H1 (cell line): ENCODE measurements at regions not wholly inside any gene's neighbourhood (a gene's known extent, or its start where the extent isn't known, plus 50 kb on each side); places are given as distances from the start of the nearest gene placed in this dataset.

Experiments used
- CTCF ChIA-PET: fragments of 300-600 bp; sonication (Branson Sonifier 250); formaldehyde crosslinking; loops from one replicate; lab custom pipeline; 2021; ENCODE audit not compliant: partially characterized antibody; lab: Charles Lee
- POLR2A ChIA-PET: fragments of 300-600 bp; sonication (Branson Sonifier 250); formaldehyde crosslinking; loops from one replicate; lab custom pipeline; 2021; ENCODE audit warnings: inconsistent platforms; ENCODE audit not compliant: partially characterized antibody; lab: Charles Lee
- DNase-seq, 2 experiments: peaks; one replicate each; pipeline versions ENCODE4 v3.0.0 to v3.0.0-alpha.2; 2010 to 2022; ENCODE audit warnings: low spot score in 2 of 2, low read depth in 1 of 2, mixed read lengths in 1 of 2
- FAIRE-seq: peaks from 2 replicates; lab custom pipeline; 2011; peaks lifted over from hg19 to GRCh38; lab: Jason Lieb, UNC
- H2AFZ ChIP-seq: 2 replicates; pipeline ENCODE4 v1.8.1; 2012; ENCODE audit warnings: low read length, inconsistent platforms
- H2AK5ac ChIP-seq: 2 replicates; pipeline ENCODE4 v1.6.1; 2013; ENCODE audit warnings: low read depth, low read length
- H2BK120ac ChIP-seq: replicated peaks from 2 replicates; pipeline ENCODE3; 2013; ENCODE audit warnings: low read depth, low read length, inconsistent platforms
- H2BK12ac ChIP-seq: 2 replicates; pipeline ENCODE4 v1.6.1; 2013; ENCODE audit warnings: low read depth, low read length
- H2BK15ac ChIP-seq: 2 replicates; pipeline ENCODE4 v1.6.1; 2013; ENCODE audit warnings: low read length
- H2BK20ac ChIP-seq: 2 replicates; pipeline ENCODE4 v1.6.1; 2013; ENCODE audit warnings: low read length
- H2BK5ac ChIP-seq: 2 replicates; pipeline ENCODE4 v1.6.1; 2013; ENCODE audit warnings: low read depth, low read length
- H3K14ac ChIP-seq: 2 replicates; pipeline ENCODE4 v1.6.1; 2013; ENCODE audit warnings: inconsistent platforms; ENCODE audit not compliant: insufficient read length
- H3K18ac ChIP-seq: 2 replicates; pipeline ENCODE4 v1.6.1; 2013; ENCODE audit warnings: low read length; ENCODE audit errors: extremely low read depth
- H3K23ac ChIP-seq: 2 replicates; pipeline ENCODE4 v1.6.1; 2013; ENCODE audit warnings: inconsistent platforms; ENCODE audit not compliant: insufficient read length
- H3K23me2 ChIP-seq: 2 replicates; pipeline ENCODE4 v1.6.1; 2013; ENCODE audit warnings: low read depth, low read length
- H3K27ac ChIP-seq: 2 replicates; pipeline ENCODE4 v1.6.1; 2011; ENCODE audit warnings: low read depth, low read length, inconsistent platforms
- H3K27me3 ChIP-seq, 4 experiments: replicated peaks in 1 of 4; 1 replicate in 1 of 4; 2 replicates in 3 of 4; pipeline versions ENCODE4 v1.6.1 to v1.8.1; 2011 to 2013; ENCODE audit warnings: low read length in 3 of 4, mild to moderate bottlenecking in 3 of 4, inconsistent platforms in 2 of 4, mixed read lengths in 2 of 4, moderate library complexity in 1 of 4; ENCODE audit not compliant: control insufficient read depth in 3 of 4, insufficient read depth in 3 of 4; ENCODE audit errors: extremely low read depth in 1 of 4
- H3K36me3 ChIP-seq, 4 experiments: 2 replicates each; pipeline versions ENCODE4 v1.6.1 to v1.8.1; 2011 to 2013; ENCODE audit warnings: mild to moderate bottlenecking in 4 of 4, low read length in 3 of 4, moderate library complexity in 2 of 4, control low read depth in 1 of 4, inconsistent platforms in 1 of 4; ENCODE audit not compliant: insufficient read depth in 4 of 4, control insufficient read depth in 2 of 4
- H3K4ac ChIP-seq: replicated peaks from 2 replicates; pipeline ENCODE3; 2013; ENCODE audit warnings: low read length, low read depth, mixed read lengths, inconsistent platforms; ENCODE audit not compliant: insufficient read length
- H3K4me1 ChIP-seq, 4 experiments: replicated peaks in 1 of 4; 1 replicate in 1 of 4; 2 replicates in 3 of 4; pipeline versions ENCODE4 v1.6.1 to v1.8.1; 2011 to 2013; ENCODE audit warnings: low read length in 3 of 4, inconsistent platforms in 2 of 4, mixed read lengths in 1 of 4; ENCODE audit not compliant: insufficient read depth in 4 of 4, control insufficient read depth in 3 of 4
- H3K4me2 ChIP-seq, 2 experiments: 2 replicates each; pipeline versions ENCODE4 v1.6.1 to v1.8.1; 2011 to 2013; ENCODE audit warnings: low read depth in 2 of 2, low read length in 2 of 2, control low read depth in 1 of 2, inconsistent platforms in 1 of 2, mild to moderate bottlenecking in 1 of 2; ENCODE audit not compliant: insufficient read depth in 1 of 2
- H3K4me3 ChIP-seq, 4 experiments: fragments of 200-600, 300-600 bp in 1 of 4; sonication (generic), shearing (Covaris generic), sonication (Bioruptor Twin) in 1 of 4; 2 replicates each; pipeline versions ENCODE4 v1.5.1 to v1.8.1; 2011 to 2016; ENCODE audit warnings: low read length in 4 of 4, low read depth in 3 of 4, control low read depth in 2 of 4, inconsistent platforms in 2 of 4, mild to moderate bottlenecking in 2 of 4, mixed read lengths in 1 of 4, moderate library complexity in 1 of 4; ENCODE audit not compliant: insufficient read depth in 2 of 4; ENCODE audit errors: extremely low read depth in 1 of 4
- H3K56ac ChIP-seq: replicated peaks from 2 replicates; pipeline ENCODE3; 2013; ENCODE audit warnings: low read depth, mild to moderate bottlenecking, mixed read lengths, low read length, inconsistent platforms; ENCODE audit not compliant: insufficient read length
- H3K79me1 ChIP-seq: 2 replicates; pipeline ENCODE4 v1.6.1; 2013; ENCODE audit warnings: low read depth, low read length, control low read depth
- H3K79me2 ChIP-seq, 2 experiments: 2 replicates each; pipeline versions ENCODE4 v1.6.1 to v1.8.1; 2012 to 2013; ENCODE audit warnings: low read length in 2 of 2, mild to moderate bottlenecking in 2 of 2, inconsistent platforms in 1 of 2; ENCODE audit not compliant: insufficient read depth in 2 of 2, control insufficient read depth in 1 of 2
- H3K9ac ChIP-seq, 4 experiments: replicated peaks in 1 of 4; 1 replicate in 1 of 4; 2 replicates in 3 of 4; pipeline versions ENCODE4 v1.6.1 to v1.8.1; 2011 to 2013; ENCODE audit warnings: low read depth in 3 of 4, low read length in 3 of 4, control low read depth in 2 of 4, mild to moderate bottlenecking in 2 of 4, moderate library complexity in 2 of 4, inconsistent platforms in 1 of 4; ENCODE audit errors: extremely low read depth in 1 of 4
- H3K9me3 ChIP-seq, 2 experiments: 2 replicates each; pipeline versions ENCODE4 v1.6.1 to v1.8.1; 2012 to 2013; ENCODE audit warnings: mild to moderate bottlenecking in 2 of 2, moderate library complexity in 2 of 2, control low read depth in 1 of 2, inconsistent platforms in 1 of 2, low read depth in 1 of 2, low read length in 1 of 2, mixed read lengths in 1 of 2; ENCODE audit not compliant: insufficient read depth in 2 of 2
- H4K20me1 ChIP-seq, 2 experiments: replicated peaks in 1 of 2; 2 replicates each; pipeline versions ENCODE3 to v1.8.1; 2011 to 2013; ENCODE audit warnings: inconsistent platforms in 2 of 2, low read length in 2 of 2, mild to moderate bottlenecking in 1 of 2; ENCODE audit not compliant: insufficient read depth in 2 of 2, control insufficient read depth in 1 of 2
- H4K5ac ChIP-seq: 2 replicates; pipeline ENCODE4 v1.6.1; 2013; ENCODE audit warnings: low read length, low read depth, mixed read lengths, inconsistent platforms; ENCODE audit not compliant: insufficient read length
- H4K8ac ChIP-seq: 2 replicates; pipeline ENCODE4 v1.8.0; 2013; ENCODE audit warnings: mild to moderate bottlenecking, moderate library complexity, low read length, inconsistent platforms; ENCODE audit not compliant: insufficient read depth; ENCODE audit errors: extremely low read depth
- H4K91ac ChIP-seq: replicated peaks from 2 replicates; pipeline ENCODE3; 2013; ENCODE audit warnings: low read length, mixed read lengths, inconsistent platforms; ENCODE audit not compliant: insufficient read length
- CREB1 ChIP-seq: IDR thresholded peaks from 2 replicates; pipeline ENCODE4 v1.6.1; 2012; ENCODE audit warnings: inconsistent platforms
- GTF2F1 ChIP-seq: IDR thresholded peaks from 2 replicates; pipeline ENCODE4 v1.6.1; 2012; ENCODE audit warnings: low read depth, low read length, improper control_type of control experiment, borderline replicate concordance
- HDAC6 ChIP-seq: IDR thresholded peaks from one replicate; pipeline ENCODE4 v1.7.1; 2012; ENCODE audit warnings: low read depth, mild to moderate bottlenecking, inconsistent platforms, low read length, moderate library complexity
- MAFK ChIP-seq: IDR thresholded peaks from 2 replicates; pipeline ENCODE4 v1.6.1; 2012; ENCODE audit warnings: low read depth, mild to moderate bottlenecking, improper control_type of control experiment, low read length
- NANOG ChIP-seq: IDR thresholded peaks from 2 replicates; pipeline ENCODE4 v1.6.1; 2011; ENCODE audit warnings: low read length, low read depth, mild to moderate bottlenecking, inconsistent platforms; ENCODE audit not compliant: insufficient read depth, poor library complexity, severe bottlenecking
- RAD21 ChIP-seq, 2 experiments: IDR thresholded peaks in 1 of 2; conservative IDR thresholded peaks in 1 of 2; 2 replicates each; pipeline ENCODE4 v1.6.1; 2011; ENCODE audit warnings: low read depth in 2 of 2, low read length in 2 of 2, improper control_type of control experiment in 1 of 2, inconsistent platforms in 1 of 2, mild to moderate bottlenecking in 1 of 2, moderate library complexity in 1 of 2
- RBBP5 ChIP-seq: IDR thresholded peaks from 2 replicates; pipeline ENCODE4 v1.7.1; 2012; ENCODE audit warnings: low read depth, mild to moderate bottlenecking, inconsistent platforms, low read length, moderate library complexity, borderline replicate concordance
- RXRA ChIP-seq: IDR thresholded peaks from 2 replicates; pipeline ENCODE4 v1.6.1; 2011; ENCODE audit warnings: low read depth, mild to moderate bottlenecking, low read length, moderate library complexity; ENCODE audit not compliant: insufficient read depth
- YY1 ChIP-seq: IDR thresholded peaks from 2 replicates; pipeline ENCODE4 v1.6.1; 2011; ENCODE audit warnings: low read depth, mild to moderate bottlenecking, low read length
- WGBS, 2 experiments: shearing (Covaris generic) in 1 of 2; methylation state at CpG; one replicate each; pipeline versions ENCODE4 v1.1.6 to v1.1.7; 2013 to 2015; ENCODE audit warnings: low lambda C conversion rate in 2 of 2, mixed read lengths in 2 of 2, inconsistent platforms in 1 of 2, low coverage in 1 of 2, missing lambda C conversion rate in 1 of 2; ENCODE audit not compliant: insufficient replicate concordance in 2 of 2, insufficient coverage in 1 of 2, insufficient read length in 1 of 2; ENCODE audit errors: extremely low coverage in 1 of 2, missing lambda C conversion rate in 1 of 2; 5-methylcytosine and 5-hydroxymethylcytosine counted together

DNA sequence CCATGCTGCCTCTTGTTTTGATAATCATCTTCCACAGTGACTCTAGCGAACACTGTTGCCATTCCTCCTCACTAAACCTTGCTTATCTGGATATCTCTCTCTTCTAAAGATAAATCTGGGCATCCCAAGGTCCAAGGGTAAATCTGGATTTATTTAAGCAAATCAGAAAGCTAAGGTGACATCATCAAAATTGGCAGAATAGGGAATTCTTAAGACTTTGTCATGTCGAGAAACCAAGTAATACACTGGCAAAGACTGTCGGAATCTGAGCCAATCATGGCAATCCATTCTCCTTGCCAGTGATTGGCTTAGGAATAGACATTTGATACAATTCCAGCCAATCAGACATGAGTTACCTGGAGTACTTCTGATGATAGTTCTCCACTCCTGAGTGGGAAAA lies 362.7 kb upstream of the PTGER4 start:
- Histone ChIP-seq H4K20me1 (no peaks in the 10 kb centered on the region), H3K27me3 (no peaks in the 10 kb centered on the region), H2BK120ac (no peak overlapping the region), H3K27ac (no peak overlapping the region), H3K79me2 (no peaks in the 10 kb centered on the region), H3K56ac (no peak overlapping the region), H3K79me1 (no peaks in the 10 kb centered on the region), H2BK12ac (no peak overlapping the region), H2BK15ac (no peak overlapping the region), H4K5ac (no peak overlapping the region), H4K8ac (no peak overlapping the region), H3K14ac (no peak overlapping the region), H2BK5ac (no peak overlapping the region), H3K9ac (no peak overlapping the region), H2AK5ac (no peak overlapping the region), H2BK20ac (no peak overlapping the region), H3K23me2 (no peaks in the 10 kb centered on the region; the same call in 1 of the 2 replicates), H4K91ac (no peak overlapping the region), H3K18ac (no peak overlapping the region), H3K9me3 (no peaks in the 10 kb centered on the region), H3K23ac (no peak overlapping the region), H3K4ac (no peak overlapping the region), H3K4me3 (no peak overlapping the region), H3K4me1 (no peaks in the 10 kb centered on the region), H3K4me2 (no peak overlapping the region), H2AFZ (no peak overlapping the region), H3K36me3 (no peaks in the 10 kb centered on the region)
- TF ChIP-seq MAFK (no peak), HDAC6 (no peak), RBBP5 (no peak), YY1 (no peak), CREB1 (no peak), RXRA (no peak), NANOG (no peak), GTF2F1 (no peak), RAD21 (IDR thresholded peaks at IDR 0.05 in 1 of 2, conservative IDR thresholded peaks at IDR 0.05 in 1 of 2; ENCODE audit: low read depth in 2 of 2, low read length in 2 of 2) (no peak)
- WGBS, 2 experiments, result 85% methylated on average over 3 of the region's 3 CpGs; no CpG with 5 or more reads in 1 of the 2 experiments
- DNase-seq (no peak), FAIRE-seq (no peak)
- ChIA-PET POLR2A (no interaction called here), CTCF (interaction anchor here (0.9 to 1.1 kb wide), 2 partner anchors 47 to 227 kb away, joined by 3 read pairs; no protein-coding TSS in a partner anchor)
